Breast epithelium (tissue), 3 donors: ENCODE measurements at regions not wholly inside any gene's neighbourhood (a gene's known extent, or its start where the extent isn't known, plus 50 kb on each side); places are given as distances from the start of the nearest gene placed in this dataset.
"Not testable (repeated sequence)": the region's sequence is repeated elsewhere in the genome, so short reads cannot be mapped to it uniquely, and the experiment has no call there.

Experiments used
- CTCF ChIP-seq, 3 donors: fragments of 450-650 bp; IDR thresholded peaks; one replicate each; pipeline ENCODE4 v1.5.1; 2016 to 2017; ENCODE audit warnings: antibody characterized with exemption in 3 of 3, mild to moderate bottlenecking in 3 of 3, moderate library complexity in 3 of 3
- POLR2A ChIP-seq: fragments of 450-650 bp; IDR thresholded peaks from one replicate; pipeline ENCODE4 v1.6.1; 2016; ENCODE audit warnings: antibody characterized with exemption, mild to moderate bottlenecking, moderate library complexity
- POLR2AphosphoS5 ChIP-seq, 3 donors: sonication (generic); formaldehyde crosslinking; IDR thresholded peaks; one replicate each; pipeline ENCODE4 v1.6.1; 2017; ENCODE audit warnings: antibody characterized with exemption in 3 of 3

- not testable (repeated sequence) for TF ChIP-seq CTCF (IDR thresholded peaks at IDR 0.05); POLR2AphosphoS5 (IDR thresholded peaks at IDR 0.05); POLR2A
These were observed 337.5 kb upstream of the PLGLB2 start for GRCh38 chr2:87410371-87410770.
